ENCODE measurements at regions not wholly inside any gene's neighbourhood (a gene's known extent, or its start where the extent isn't known, plus 50 kb on each side); places are given as distances from the start of the nearest gene placed in this dataset.

DNA sequence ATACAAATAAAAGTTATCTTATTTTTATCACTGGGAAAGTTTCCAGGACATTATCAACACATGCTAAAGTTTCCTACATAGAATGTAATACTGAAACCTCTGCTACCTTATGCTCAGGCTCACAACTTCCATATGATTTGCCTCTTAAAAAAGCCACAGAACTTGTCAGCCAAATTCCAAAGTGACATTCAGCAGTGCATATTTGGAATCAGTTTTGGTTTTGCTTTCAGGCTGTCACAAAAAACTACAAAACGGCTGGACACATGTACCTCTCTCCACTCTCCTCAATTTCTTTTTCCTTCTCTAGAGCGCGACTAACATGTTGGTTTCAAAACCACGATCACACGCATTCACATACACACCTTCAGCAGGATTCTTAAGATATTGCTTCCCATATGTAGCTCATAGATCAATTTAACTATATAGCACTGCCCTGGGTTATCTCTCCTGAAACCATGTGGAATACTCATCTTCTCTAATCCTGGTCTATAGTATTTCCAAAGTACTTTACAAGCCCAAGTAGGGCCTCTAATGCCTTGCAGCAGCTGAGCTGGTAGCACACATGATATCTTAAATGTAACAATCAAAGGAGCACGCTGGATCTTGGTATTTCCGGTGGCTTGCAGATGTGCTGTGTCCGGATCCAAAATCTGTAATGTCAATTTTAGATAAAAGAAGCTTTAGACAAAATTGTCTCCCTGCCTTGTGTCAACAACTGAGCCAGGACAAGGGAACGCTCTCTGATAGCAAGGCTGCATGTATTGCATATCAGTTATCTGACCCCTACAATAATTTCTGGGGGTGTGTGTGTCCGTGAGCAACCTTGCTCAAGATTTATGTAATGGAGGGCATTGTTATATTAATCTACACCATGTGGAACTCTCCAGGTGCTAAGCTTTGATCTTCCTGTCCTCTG is 203.2 kb downstream of the DMRT2 start:
- no peak for DNase-seq
- Histone ChIP-seq H3K9me3 (ENCODE audit: control insufficient read depth, low read length) (no peaks in the 10 kb centered on the region), H3K27me3 (replicated peaks; ENCODE audit: control insufficient read depth, insufficient read depth, low read length, poor library complexity, severe bottlenecking) (no peaks in the 10 kb centered on the region), H3K4me3 (ENCODE audit: insufficient read depth, low read depth, low read length, poor library complexity, severe bottlenecking) (no peak overlapping the region), H3K4me1 (ENCODE audit: control insufficient read depth, insufficient read depth, low read length, poor library complexity, severe bottlenecking) (no peaks in the 10 kb centered on the region), H3K36me3 (ENCODE audit: control insufficient read depth, insufficient read depth, low read length) (no peaks in the 10 kb centered on the region), H3K27ac (ENCODE audit: insufficient read depth, low read length, poor library complexity, severe bottlenecking) (no peak overlapping the region)

DNA sequence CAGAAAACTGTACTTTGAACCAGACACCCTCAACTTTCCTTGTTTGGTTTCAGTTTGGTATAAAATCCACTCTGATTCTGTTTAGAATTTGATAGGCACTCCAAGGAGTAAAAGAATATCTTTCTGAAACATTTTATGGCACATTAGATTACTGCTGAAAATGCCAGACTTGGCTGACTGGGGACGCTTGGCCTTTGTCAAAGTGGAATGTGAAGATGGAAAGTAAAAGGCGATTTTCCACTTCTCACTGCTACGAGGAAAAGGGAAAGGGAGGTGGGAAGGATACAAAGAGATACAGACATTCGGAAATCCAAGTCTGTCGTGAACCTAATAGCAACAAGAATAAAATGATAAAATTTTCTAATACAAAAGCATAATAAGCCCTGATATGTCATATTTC is 203.9 kb downstream of the DMRT2 start:
- no peak for DNase-seq
- H3K27me3 ChIP-seq (replicated peaks; ENCODE audit: control insufficient read depth, insufficient read depth, low read length, poor library complexity, severe bottlenecking), result no peaks in the 10 kb centered on the region
- no peaks in the 10 kb centered on the region for H3K9me3 ChIP-seq (ENCODE audit: control insufficient read depth, low read length)
- H3K36me3 ChIP-seq (ENCODE audit: control insufficient read depth, insufficient read depth, low read length), result no peaks in the 10 kb centered on the region
- no peak overlapping the region for H3K4me3 ChIP-seq (ENCODE audit: insufficient read depth, low read depth, low read length, poor library complexity, severe bottlenecking)
- H3K4me1 ChIP-seq (ENCODE audit: control insufficient read depth, insufficient read depth, low read length, poor library complexity, severe bottlenecking), result no peaks in the 10 kb centered on the region
- H3K27ac ChIP-seq (ENCODE audit: insufficient read depth, low read length, poor library complexity, severe bottlenecking), result no peak overlapping the region

DNA sequence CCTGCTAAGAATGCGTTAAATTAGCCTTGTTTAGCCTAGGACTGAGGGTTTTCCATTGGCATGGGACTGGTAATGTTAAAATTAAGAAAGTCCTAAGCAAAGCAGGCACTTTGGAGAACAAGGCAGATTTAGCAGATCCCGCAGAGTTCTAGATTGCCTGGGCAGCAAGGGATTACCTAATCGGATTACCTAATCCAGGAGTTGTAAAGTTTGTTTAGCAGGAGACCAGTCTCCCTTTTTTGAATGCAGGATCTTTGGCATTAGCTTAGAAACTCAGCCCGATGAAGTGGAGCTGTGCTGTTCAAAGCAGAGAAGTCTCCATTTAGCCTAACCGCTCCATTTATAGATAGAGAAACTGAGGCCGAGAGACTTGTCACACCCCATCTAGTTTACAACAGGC is 206.0 kb downstream of the DMRT2 start:
- Histone ChIP-seq H3K4me1 (ENCODE audit: control insufficient read depth, insufficient read depth, low read length, poor library complexity, severe bottlenecking) (no peaks in the 10 kb centered on the region), H3K27ac (ENCODE audit: insufficient read depth, low read length, poor library complexity, severe bottlenecking) (no peak overlapping the region), H3K4me3 (ENCODE audit: insufficient read depth, low read depth, low read length, poor library complexity, severe bottlenecking) (no peak overlapping the region), H3K27me3 (replicated peaks; ENCODE audit: control insufficient read depth, insufficient read depth, low read length, poor library complexity, severe bottlenecking) (no peaks in the 10 kb centered on the region), H3K36me3 (ENCODE audit: control insufficient read depth, insufficient read depth, low read length) (no peaks in the 10 kb centered on the region), H3K9me3 (ENCODE audit: control insufficient read depth, low read length) (no peaks in the 10 kb centered on the region)
- DNase-seq, result no peak

DNA sequence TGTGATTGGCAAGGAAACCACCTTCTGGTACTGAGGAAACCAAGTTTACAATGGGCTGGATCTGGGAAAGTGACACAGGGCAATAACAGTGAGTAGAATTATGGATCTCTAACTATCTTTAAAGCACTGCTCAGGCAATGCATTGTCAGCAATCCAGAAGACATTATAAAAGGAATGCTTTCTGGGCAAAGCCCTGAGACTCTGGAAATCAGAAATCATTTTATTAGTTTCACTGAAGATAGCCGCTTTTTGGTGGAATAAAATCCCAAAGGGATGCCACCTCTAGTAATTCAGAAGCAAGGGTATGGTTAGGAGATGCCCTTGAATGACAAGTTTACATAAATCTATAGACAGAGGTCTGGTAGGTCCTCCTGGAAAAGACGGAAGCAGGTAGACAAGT is 211.1 kb downstream of the DMRT2 start:
- Histone ChIP-seq H3K36me3 (ENCODE audit: control insufficient read depth, insufficient read depth, low read length) (no peaks in the 10 kb centered on the region), H3K27me3 (replicated peaks; ENCODE audit: control insufficient read depth, insufficient read depth, low read length, poor library complexity, severe bottlenecking) (no peaks in the 10 kb centered on the region)
- DNase-seq, result no peak

DNA sequence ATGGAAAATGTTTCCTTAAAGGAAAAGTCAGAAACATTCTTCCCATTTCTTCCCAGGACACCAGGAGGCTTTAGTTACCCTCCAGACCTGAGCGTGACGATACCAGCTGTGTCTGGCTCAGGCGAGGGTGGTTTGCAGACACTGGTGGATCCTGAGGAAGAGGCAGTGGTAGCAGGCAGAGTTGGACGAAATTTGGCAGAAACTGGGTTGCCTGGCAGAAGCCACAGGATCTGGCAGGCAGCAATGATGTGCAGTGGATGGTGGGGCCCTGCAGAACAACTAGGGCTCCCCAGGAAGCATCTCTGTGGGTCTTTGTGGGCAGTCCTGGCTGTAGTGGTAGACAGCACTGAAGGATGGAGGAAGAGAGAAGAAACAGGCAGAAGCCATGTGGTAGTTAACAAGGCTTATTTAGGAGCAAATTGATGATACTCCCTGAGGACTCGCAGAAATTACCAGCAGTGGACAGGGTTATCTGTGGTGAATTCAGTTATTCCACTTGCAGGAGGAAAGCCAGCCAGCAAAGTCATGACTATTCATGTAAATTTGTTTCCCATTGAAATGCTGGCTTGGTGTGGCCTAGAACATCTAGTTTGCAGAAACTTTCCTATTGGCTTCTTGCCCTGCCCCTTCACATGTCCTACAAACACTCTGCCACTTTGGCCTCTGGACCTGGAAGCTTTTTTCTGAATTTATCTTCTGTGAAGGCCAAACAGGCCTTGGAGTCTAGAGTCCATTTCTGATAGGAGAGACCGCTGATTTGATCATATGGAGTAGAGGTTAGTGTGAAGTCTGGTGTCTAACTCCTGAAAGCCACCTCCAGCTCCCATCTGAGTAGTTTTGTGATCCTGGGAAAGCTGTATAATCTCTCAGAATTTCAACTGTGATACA is 212.0 kb downstream of the DMRT2 start:
- DNase-seq, result no peak
- Histone ChIP-seq H3K27me3 (replicated peaks; ENCODE audit: control insufficient read depth, insufficient read depth, low read length, poor library complexity, severe bottlenecking) (no peaks in the 10 kb centered on the region), H3K4me3 (ENCODE audit: insufficient read depth, low read depth, low read length, poor library complexity, severe bottlenecking) (no peak overlapping the region), H3K4me1 (ENCODE audit: control insufficient read depth, insufficient read depth, low read length, poor library complexity, severe bottlenecking) (no peaks in the 10 kb centered on the region), H3K36me3 (ENCODE audit: control insufficient read depth, insufficient read depth, low read length) (no peaks in the 10 kb centered on the region), H3K27ac (ENCODE audit: insufficient read depth, low read length, poor library complexity, severe bottlenecking) (no peak overlapping the region), H3K9me3 (ENCODE audit: control insufficient read depth, low read length) (no peaks in the 10 kb centered on the region)

More for the DNA sequence above, 211.1 kb downstream of the DMRT2 start:
- no peaks in the 10 kb centered on the region for H3K4me1 ChIP-seq (ENCODE audit: control insufficient read depth, insufficient read depth, low read length, poor library complexity, severe bottlenecking)
- H3K4me3 ChIP-seq (ENCODE audit: insufficient read depth, low read depth, low read length, poor library complexity, severe bottlenecking), result no peak overlapping the region
- no peak overlapping the region for H3K27ac ChIP-seq (ENCODE audit: insufficient read depth, low read length, poor library complexity, severe bottlenecking)
- H3K9me3 ChIP-seq (ENCODE audit: control insufficient read depth, low read length), result no peaks in the 10 kb centered on the region

DNA sequence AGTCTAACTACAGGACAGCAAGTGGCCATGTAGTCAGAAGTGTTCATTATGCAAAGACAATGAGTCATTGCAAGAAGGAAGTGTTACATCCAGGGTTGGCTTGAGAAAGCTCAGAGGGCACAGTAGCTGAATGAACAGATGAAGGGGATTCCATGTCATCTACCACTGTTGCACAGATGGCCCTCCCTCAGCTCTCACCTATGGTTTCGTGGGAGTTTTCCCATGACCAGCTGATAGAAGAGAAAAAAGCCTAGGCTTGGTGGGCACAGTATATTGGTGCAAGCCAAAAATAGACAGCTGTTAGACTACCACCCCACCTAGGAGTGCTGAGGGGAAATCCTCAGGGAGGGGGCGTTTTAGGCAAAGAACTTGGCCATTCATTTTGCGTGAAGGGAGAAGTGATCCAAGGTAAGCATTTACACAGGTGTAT is 217.0 kb downstream of the DMRT2 start:
- no peaks in the 10 kb centered on the region for H3K9me3 ChIP-seq (ENCODE audit: control insufficient read depth, low read length)
- no peak overlapping the region for H3K4me3 ChIP-seq (ENCODE audit: insufficient read depth, low read depth, low read length, poor library complexity, severe bottlenecking)
- no peaks in the 10 kb centered on the region for H3K36me3 ChIP-seq (ENCODE audit: control insufficient read depth, insufficient read depth, low read length)
- H3K27ac ChIP-seq (ENCODE audit: insufficient read depth, low read length, poor library complexity, severe bottlenecking), result no peak overlapping the region
- H3K27me3 ChIP-seq (replicated peaks; ENCODE audit: control insufficient read depth, insufficient read depth, low read length, poor library complexity, severe bottlenecking), result no peaks in the 10 kb centered on the region
- DNase-seq, result no peak
- no peaks in the 10 kb centered on the region for H3K4me1 ChIP-seq (ENCODE audit: control insufficient read depth, insufficient read depth, low read length, poor library complexity, severe bottlenecking)

DNA sequence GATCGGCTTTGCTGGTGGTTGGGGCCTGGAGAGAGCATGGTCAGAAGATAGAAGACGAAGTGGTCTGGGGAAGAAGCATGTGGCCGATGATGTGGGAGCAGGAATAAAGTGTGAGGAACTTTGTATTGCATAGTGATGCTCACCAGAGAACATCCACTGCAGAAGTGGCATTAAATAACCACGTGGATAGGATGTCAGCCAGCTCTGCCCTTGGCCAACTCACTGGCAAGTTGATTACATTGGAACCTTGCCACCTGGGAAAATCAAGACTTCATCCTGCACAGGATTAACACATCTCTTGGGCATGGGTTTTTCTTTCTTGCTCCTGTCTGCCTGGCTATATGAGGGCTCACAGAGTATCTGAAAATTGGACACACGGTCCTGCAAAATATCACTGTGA is 217.4 kb downstream of the DMRT2 start:
- Histone ChIP-seq H3K4me3 (ENCODE audit: insufficient read depth, low read depth, low read length, poor library complexity, severe bottlenecking) (no peak overlapping the region), H3K9me3 (ENCODE audit: control insufficient read depth, low read length) (no peaks in the 10 kb centered on the region), H3K4me1 (ENCODE audit: control insufficient read depth, insufficient read depth, low read length, poor library complexity, severe bottlenecking) (no peaks in the 10 kb centered on the region), H3K27me3 (replicated peaks; ENCODE audit: control insufficient read depth, insufficient read depth, low read length, poor library complexity, severe bottlenecking) (no peaks in the 10 kb centered on the region), H3K27ac (ENCODE audit: insufficient read depth, low read length, poor library complexity, severe bottlenecking) (no peak overlapping the region), H3K36me3 (ENCODE audit: control insufficient read depth, insufficient read depth, low read length) (no peaks in the 10 kb centered on the region)
- DNase-seq, result no peak

DNA sequence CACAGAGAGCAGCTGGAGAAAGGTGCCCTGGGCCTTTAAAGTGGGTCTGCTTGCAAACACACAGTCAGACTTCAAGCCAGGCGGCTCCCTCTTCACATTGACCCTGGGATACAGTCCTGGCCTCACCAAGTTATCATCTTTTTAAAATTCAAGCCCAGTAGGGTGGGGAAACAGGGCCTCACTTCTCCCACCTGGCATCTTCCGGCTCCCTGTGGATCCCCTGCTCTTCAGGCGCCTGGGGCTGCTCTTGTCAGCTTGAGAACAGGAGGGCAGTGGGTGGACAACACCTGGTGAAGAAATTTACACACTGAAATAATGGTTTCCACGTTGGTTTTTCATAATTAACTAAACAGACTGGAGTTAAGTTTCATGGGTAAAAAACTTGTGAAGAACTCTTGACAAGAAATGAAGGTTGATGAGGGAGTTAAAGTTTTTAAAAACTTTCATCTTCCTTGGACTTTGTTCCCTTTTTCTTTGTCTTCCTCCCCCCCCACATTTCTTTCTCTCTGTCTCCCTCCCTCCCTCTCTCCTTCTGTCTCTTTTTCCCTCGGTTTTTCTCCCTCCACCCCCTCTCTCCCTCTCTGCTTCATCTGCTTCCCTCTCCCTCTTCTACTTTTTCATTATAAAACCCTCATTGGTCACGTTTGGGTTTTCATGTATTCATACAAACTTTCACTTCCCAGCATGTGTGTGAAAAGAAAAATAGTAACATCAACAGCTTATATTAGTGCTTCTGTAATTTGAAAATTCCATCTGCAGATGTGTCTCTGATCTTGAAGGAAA is 219.6 kb downstream of the DMRT2 start:
- Histone ChIP-seq H3K9me3 (ENCODE audit: control insufficient read depth, low read length) (no peaks in the 10 kb centered on the region), H3K4me3 (ENCODE audit: insufficient read depth, low read depth, low read length, poor library complexity, severe bottlenecking) (no peak overlapping the region), H3K27ac (ENCODE audit: insufficient read depth, low read length, poor library complexity, severe bottlenecking) (no peak overlapping the region), H3K36me3 (ENCODE audit: control insufficient read depth, insufficient read depth, low read length) (no peaks in the 10 kb centered on the region), H3K4me1 (ENCODE audit: control insufficient read depth, insufficient read depth, low read length, poor library complexity, severe bottlenecking) (no peaks in the 10 kb centered on the region), H3K27me3 (replicated peaks; ENCODE audit: control insufficient read depth, insufficient read depth, low read length, poor library complexity, severe bottlenecking) (no peaks in the 10 kb centered on the region)
- no peak for DNase-seq

DNA sequence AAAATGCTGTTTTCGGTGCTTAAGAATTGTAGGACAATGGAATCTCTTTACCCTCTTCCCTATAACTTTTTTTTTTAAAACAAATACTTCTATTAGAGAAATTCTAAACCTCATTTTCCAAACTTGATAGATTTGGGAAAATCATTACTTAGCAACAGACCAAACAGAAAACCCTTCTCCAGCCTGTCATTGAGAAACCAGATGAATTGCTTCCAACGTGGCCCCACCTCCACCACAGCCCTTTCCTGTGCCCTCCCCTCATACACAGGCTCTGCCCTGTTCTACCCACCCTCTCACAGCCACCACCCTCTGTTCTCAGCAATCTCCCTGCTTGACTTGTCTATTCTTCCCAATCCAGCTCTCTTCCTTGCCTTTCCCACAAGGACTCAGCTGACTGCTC is 221.2 kb downstream of the DMRT2 start:
- no peak for DNase-seq
- Histone ChIP-seq H3K27me3 (replicated peaks; ENCODE audit: control insufficient read depth, insufficient read depth, low read length, poor library complexity, severe bottlenecking) (no peaks in the 10 kb centered on the region), H3K9me3 (ENCODE audit: control insufficient read depth, low read length) (no peaks in the 10 kb centered on the region), H3K27ac (ENCODE audit: insufficient read depth, low read length, poor library complexity, severe bottlenecking) (no peak overlapping the region), H3K36me3 (ENCODE audit: control insufficient read depth, insufficient read depth, low read length) (no peaks in the 10 kb centered on the region), H3K4me1 (ENCODE audit: control insufficient read depth, insufficient read depth, low read length, poor library complexity, severe bottlenecking) (no peaks in the 10 kb centered on the region), H3K4me3 (ENCODE audit: insufficient read depth, low read depth, low read length, poor library complexity, severe bottlenecking) (no peak overlapping the region)
